Osteoblast (primary cell): ENCODE measurements at regions not wholly inside any gene's neighbourhood (a gene's known extent, or its start where the extent isn't known, plus 50 kb on each side); places are given as distances from the start of the nearest gene placed in this dataset.
"Not testable (repeated sequence)": the region's sequence is repeated elsewhere in the genome, so short reads cannot be mapped to it uniquely, and the experiment has no call there.

ENCODE experiments used
- DNase-seq: peaks from one replicate; pipeline ENCODE4 v3.0.0; 2011; ENCODE audit warnings: low spot score, mixed read lengths; ENCODE audit not compliant: insufficient read length; ENCODE audit errors: missing footprints
- H2AFZ ChIP-seq: 2 replicates; pipeline ENCODE4 v1.6.0; 2011; ENCODE audit warnings: mild to moderate bottlenecking, low read length
- H3K27ac ChIP-seq: 2 replicates; pipeline ENCODE4 v1.5.1; 2011; ENCODE audit warnings: mild to moderate bottlenecking, low read depth, low read length, moderate library complexity
- H3K27me3 ChIP-seq: 2 replicates; pipeline ENCODE4 v1.6.0; 2012; ENCODE audit warnings: mild to moderate bottlenecking, control low read depth, inconsistent platforms, low read length, moderate library complexity; ENCODE audit not compliant: insufficient read depth
- H3K36me3 ChIP-seq: 2 replicates; pipeline ENCODE4 v1.5.1; 2011; ENCODE audit warnings: mild to moderate bottlenecking, low read length, control low read depth, moderate library complexity; ENCODE audit not compliant: insufficient read depth
- H3K4me1 ChIP-seq: 2 replicates; pipeline ENCODE4 v1.5.1; 2011; ENCODE audit warnings: mild to moderate bottlenecking, low read length, control low read depth, moderate library complexity; ENCODE audit not compliant: insufficient read depth
- H3K4me2 ChIP-seq: 2 replicates; pipeline ENCODE4 v1.6.0; 2011; ENCODE audit warnings: mild to moderate bottlenecking, low read length; ENCODE audit not compliant: insufficient read depth
- H3K4me3 ChIP-seq: fragments of 200-600 bp; sonication (generic); 3 replicates; pipeline ENCODE4 v1.5.1; 2012; ENCODE audit warnings: mild to moderate bottlenecking, low read length, inconsistent platforms; ENCODE audit not compliant: insufficient read depth
- H3K79me2 ChIP-seq: 2 replicates; pipeline ENCODE4 v1.6.0; 2012; ENCODE audit warnings: mild to moderate bottlenecking, low read length, control low read depth, inconsistent platforms; ENCODE audit not compliant: insufficient read depth
- H3K9me3 ChIP-seq: 2 replicates; pipeline ENCODE4 v1.5.1; 2011; ENCODE audit warnings: low read depth, low read length, control low read depth
- H4K20me1 ChIP-seq: 2 replicates; pipeline ENCODE4 v1.6.0; 2012; ENCODE audit warnings: mild to moderate bottlenecking, low read length, control low read depth; ENCODE audit not compliant: insufficient read depth
- CTCF ChIP-seq: IDR thresholded peaks from 2 replicates; pipeline ENCODE4 v1.5.1; 2011; ENCODE audit warnings: mild to moderate bottlenecking, low read depth, low read length, moderate library complexity; ENCODE audit errors: extremely low read depth

- no peak for DNase-seq
- no peak overlapping the region for H3K4me2 ChIP-seq
- no peaks in the 10 kb centered on the region for H3K36me3 ChIP-seq
- H2AFZ ChIP-seq: no peak overlapping the region
- H3K9me3 ChIP-seq: no peaks in the 10 kb centered on the region
- no peaks in the 10 kb centered on the region for H3K27me3 ChIP-seq
- TF ChIP-seq CTCF: no peak
- no peaks in the 10 kb centered on the region for H3K79me2 ChIP-seq
- no peak overlapping the region for H3K4me3 ChIP-seq
- H4K20me1 ChIP-seq: no peaks in the 10 kb centered on the region
- no peaks in the 10 kb centered on the region for H3K4me1 ChIP-seq
- H3K27ac ChIP-seq: no peak overlapping the region
Measured at GRCh38 chr10:9452056-9452455, 1397.6 kb downstream of the GATA3 start.

- H3K79me2 ChIP-seq: not testable (repeated sequence)
Measured at GRCh38 chr10:9453871-9454270, 1399.4 kb downstream of the GATA3 start.

GRCh38 chr10:9469663-9470205 lies 1415.2 kb downstream of the GATA3 start:
- Histone ChIP-seq H3K27ac (no peak overlapping the region), H3K36me3 (no peaks in the 10 kb centered on the region), H3K4me2 (no peak overlapping the region), H3K4me3 (no peak overlapping the region), H4K20me1 (no peaks in the 10 kb centered on the region), H3K9me3 (no peaks in the 10 kb centered on the region), H3K4me1 (no peaks in the 10 kb centered on the region), H2AFZ (no peak overlapping the region), H3K27me3 (no peaks in the 10 kb centered on the region), H3K79me2 (no peaks in the 10 kb centered on the region)
- no peak for TF ChIP-seq CTCF
- DNase-seq: no peak

More at GRCh38 chr10:9453871-9454270, 1399.4 kb downstream of the GATA3 start:
- not testable (repeated sequence) for H4K20me1 ChIP-seq, H3K4me3 ChIP-seq, H3K36me3 ChIP-seq, H3K27me3 ChIP-seq, H3K4me2 ChIP-seq, H3K9me3 ChIP-seq, DNase-seq, H3K4me1 ChIP-seq, H2AFZ ChIP-seq, H3K27ac ChIP-seq

- no peak overlapping the region for H3K27ac ChIP-seq
Measured at GRCh38 chr10:9470581-9470980, 1416.1 kb downstream of the GATA3 start.

More at GRCh38 chr10:9470581-9470980, 1416.1 kb downstream of the GATA3 start:
- Histone ChIP-seq H3K36me3 (no peaks in the 10 kb centered on the region), H3K9me3 (no peaks in the 10 kb centered on the region), H3K79me2 (no peaks in the 10 kb centered on the region), H3K4me3 (no peak overlapping the region), H3K4me2 (no peak overlapping the region), H4K20me1 (no peaks in the 10 kb centered on the region), H2AFZ (no peak overlapping the region), H3K4me1 (no peaks in the 10 kb centered on the region), H3K27me3 (no peaks in the 10 kb centered on the region)
- DNase-seq: no peak
- TF ChIP-seq CTCF: no peak
